COLO668 (cell line): ENCODE measurements at regions not wholly inside any gene's neighbourhood (a gene's known extent, or its start where the extent isn't known, plus 50 kb on each side); places are given as distances from the start of the nearest gene placed in this dataset.

Source experiments
- DNase-seq: peaks from one replicate; lab custom pipeline; 2025; ENCODE audit not compliant: unreplicated experiment; lab: John Stamatoyannopoulos, UW

DNA sequence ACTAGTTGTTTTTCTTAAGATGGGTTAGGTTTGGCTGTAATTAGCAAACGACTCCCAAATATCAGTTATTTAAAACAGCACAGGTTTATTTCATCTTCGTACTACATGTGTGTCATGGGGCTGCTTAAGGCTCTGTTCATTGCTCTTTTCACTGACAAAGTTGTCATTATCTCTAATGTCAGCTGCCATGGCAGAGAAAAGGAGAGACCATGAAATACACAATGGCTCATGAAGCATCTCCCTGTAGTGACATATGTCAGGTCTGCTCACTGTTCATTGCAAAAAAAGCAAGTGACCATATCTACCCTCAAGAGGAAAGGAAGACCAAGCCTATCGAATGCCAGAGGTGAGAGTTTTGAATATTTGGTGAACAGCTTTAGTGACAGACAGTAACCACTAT is 52.2 kb upstream of the PCDH7 start:
- no peak for DNase-seq

- DNase-seq, result no peak
Measured at GRCh38 chr4:30670206-30670605, 50.0 kb upstream of the PCDH7 start.
